NCI-H510A (cell line): ENCODE measurements at regions not wholly inside any gene's neighbourhood (a gene's known extent, or its start where the extent isn't known, plus 50 kb on each side); places are given as distances from the start of the nearest gene placed in this dataset.
"Not testable (repeated sequence)": the region's sequence is repeated elsewhere in the genome, so short reads cannot be mapped to it uniquely, and the experiment has no call there.

ENCODE experiments used
- DNase-seq: peaks from one replicate; lab custom pipeline; 2025; lab: John Stamatoyannopoulos, UW

- DNase-seq, result no peak
Measured at GRCh38 chr7:82701949-82702348, 258.4 kb upstream of the CACNA2D1 start.

GRCh38 chr7:82700741-82701140 lies 257.2 kb upstream of the CACNA2D1 start:
- DNase-seq, result peak; percentile 7

GRCh38 chr7:82699773-82700186 lies 256.2 kb upstream of the CACNA2D1 start:
- DNase-seq, result no peak

- no peak for DNase-seq
Measured at GRCh38 chr7:82697897-82698296, 254.3 kb upstream of the CACNA2D1 start.

- no peak for DNase-seq
Measured at GRCh38 chr7:82696631-82697030, 253.1 kb upstream of the CACNA2D1 start.

GRCh38 chr7:82694022-82694421 lies 250.4 kb upstream of the CACNA2D1 start:
- no peak for DNase-seq

GRCh38 chr7:82690929-82691328 lies 247.4 kb upstream of the CACNA2D1 start:
- DNase-seq, result no peak

- no peak for DNase-seq
Measured at GRCh38 chr7:82685214-82685613, 241.6 kb upstream of the CACNA2D1 start.

- DNase-seq, result no peak
Measured at GRCh38 chr7:82678716-82679115, 235.1 kb upstream of the CACNA2D1 start.

GRCh38 chr7:82678259-82678658 lies 234.7 kb upstream of the CACNA2D1 start:
- DNase-seq, result no peak

- DNase-seq, result peak; percentile 4
Measured at GRCh38 chr7:82677493-82677892, 233.9 kb upstream of the CACNA2D1 start.

- DNase-seq, result no peak
Measured at GRCh38 chr7:82676777-82677463, 233.3 kb upstream of the CACNA2D1 start.

- DNase-seq, result no peak
Measured at GRCh38 chr7:82675396-82675795, 231.8 kb upstream of the CACNA2D1 start.

GRCh38 chr7:82674268-82674667 lies 230.7 kb upstream of the CACNA2D1 start:
- DNase-seq, result no peak

- no peak for DNase-seq
Measured at GRCh38 chr7:82672078-82672477, 228.5 kb upstream of the CACNA2D1 start.

GRCh38 chr7:82669141-82669540 lies 225.6 kb upstream of the CACNA2D1 start:
- DNase-seq, result no peak

- DNase-seq, result no peak
Measured at GRCh38 chr7:82668676-82669075, 225.1 kb upstream of the CACNA2D1 start.

- no peak for DNase-seq
Measured at GRCh38 chr7:82665966-82666507, 222.5 kb upstream of the CACNA2D1 start.

- no peak for DNase-seq
Measured at GRCh38 chr7:82655965-82656364, 212.4 kb upstream of the CACNA2D1 start.

- not testable (repeated sequence) for DNase-seq
Measured at GRCh38 chr7:82650095-82650494, 206.5 kb upstream of the CACNA2D1 start.

- DNase-seq, result no peak
Measured at GRCh38 chr7:82633592-82633991, 190.0 kb upstream of the CACNA2D1 start.

- DNase-seq, result no peak
Measured at GRCh38 chr7:82631998-82632397, 188.4 kb upstream of the CACNA2D1 start.

GRCh38 chr7:82629583-82629982 lies 186.0 kb upstream of the CACNA2D1 start:
- DNase-seq, result no peak

GRCh38 chr7:82625377-82625776 lies 181.8 kb upstream of the CACNA2D1 start:
- no peak for DNase-seq
